Urothelium cell line (cell line): ENCODE measurements at regions not wholly inside any gene's neighbourhood (a gene's known extent, or its start where the extent isn't known, plus 50 kb on each side); places are given as distances from the start of the nearest gene placed in this dataset.

Experiments used
- DNase-seq: peaks from one replicate; pipeline ENCODE4 v3.0.0; 2011; ENCODE audit warnings: low spot score, mixed read lengths
- FAIRE-seq: peaks from 2 replicates; lab custom pipeline; 2011; peaks lifted over from hg19 to GRCh38; lab: Jason Lieb, UNC

DNA sequence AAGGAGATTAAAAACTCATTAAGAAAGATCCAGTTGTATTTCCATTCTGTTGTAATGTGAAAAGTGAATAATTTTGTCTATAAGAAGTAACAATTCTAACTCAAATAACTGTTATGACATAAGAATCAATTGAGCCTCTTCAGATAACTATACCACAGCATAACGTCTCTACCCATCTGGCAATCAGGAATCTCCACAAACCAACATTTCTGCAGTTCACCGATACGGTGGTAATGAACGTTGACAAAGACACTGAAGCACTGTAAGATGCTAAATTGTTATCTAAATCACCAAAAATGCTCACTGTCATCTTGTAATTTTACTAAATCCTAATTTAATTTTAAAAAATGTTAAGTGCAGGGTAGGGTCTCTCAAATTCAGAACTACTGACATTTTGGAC, 130.9 kb upstream of the USP15 start:
- FAIRE-seq: no peak

DNA sequence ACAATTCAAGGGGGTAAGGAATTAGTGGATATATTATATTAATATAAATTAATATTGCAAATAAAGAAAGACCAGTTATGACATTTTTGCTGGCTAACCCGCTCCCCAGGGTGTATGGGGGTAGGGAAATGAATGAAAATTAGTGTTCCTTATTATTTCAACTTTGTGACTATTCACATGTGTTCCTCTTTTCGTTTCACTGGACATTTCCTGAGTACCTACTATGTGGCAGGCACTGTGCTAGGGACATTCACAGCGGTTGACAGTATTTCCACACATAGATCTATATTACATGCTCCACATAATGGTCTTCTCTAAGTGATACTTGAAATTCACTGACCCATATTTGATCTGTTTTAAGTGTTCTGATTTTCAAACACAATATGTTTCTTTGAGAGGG, 129.8 kb upstream of the USP15 start:
- FAIRE-seq (no peak), DNase-seq (no peak)

More for the DNA sequence above, 130.9 kb upstream of the USP15 start:
- no peak for DNase-seq

DNA sequence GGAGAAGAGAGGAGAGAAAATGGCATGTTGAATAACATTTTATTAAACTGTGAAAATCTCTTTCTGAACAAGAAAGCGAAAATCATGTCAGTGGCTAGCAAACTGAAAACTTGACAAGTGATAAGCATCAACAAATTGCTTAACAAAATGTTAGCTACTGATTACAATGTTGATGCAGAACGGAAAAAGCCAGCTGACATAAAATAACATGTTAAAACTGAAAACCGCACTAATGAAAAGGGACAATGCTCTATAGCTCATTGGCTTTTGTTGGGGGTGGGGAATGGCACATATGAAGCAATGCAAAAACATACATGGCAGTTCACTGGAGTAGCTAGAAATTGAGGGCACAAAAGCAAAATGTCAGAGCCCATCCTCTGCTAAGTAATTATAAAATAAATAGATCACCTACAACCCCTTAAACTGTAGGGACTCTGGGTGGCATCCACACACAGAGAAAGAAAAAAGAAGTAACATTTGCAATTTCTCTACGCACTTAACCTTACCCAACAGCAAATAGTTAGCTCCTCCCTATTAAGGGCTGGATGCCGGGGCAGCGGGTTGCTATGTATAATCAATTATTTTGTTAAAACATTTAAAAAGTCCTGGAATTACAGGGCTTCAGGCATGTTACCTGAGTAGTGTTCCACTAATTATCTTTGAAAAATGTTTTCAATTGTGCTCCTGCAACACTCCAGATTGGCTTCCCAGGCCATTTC, 129.2 kb upstream of the USP15 start:
- FAIRE-seq (no peak), DNase-seq (no peak)

DNA sequence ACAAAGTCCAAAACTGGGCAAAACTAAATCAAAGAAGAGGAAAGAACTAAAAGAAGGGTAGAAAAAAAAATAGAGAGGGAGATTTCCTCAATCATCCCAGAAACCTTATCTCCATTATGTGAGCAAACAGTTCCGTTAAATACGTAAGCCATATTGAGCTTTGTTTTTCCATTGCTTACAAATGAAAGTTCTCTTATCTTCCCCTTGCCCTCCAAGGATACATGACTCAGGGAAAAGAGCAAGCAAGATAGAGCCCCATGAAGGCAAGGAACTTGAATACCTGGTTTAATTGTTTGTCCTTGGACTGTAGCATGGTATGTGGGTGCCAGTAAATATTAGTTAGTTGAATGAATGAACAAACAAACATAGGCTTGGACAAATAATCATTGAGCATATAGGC, 126.8 kb upstream of the USP15 start:
- FAIRE-seq (no peak), DNase-seq (no peak)

DNA sequence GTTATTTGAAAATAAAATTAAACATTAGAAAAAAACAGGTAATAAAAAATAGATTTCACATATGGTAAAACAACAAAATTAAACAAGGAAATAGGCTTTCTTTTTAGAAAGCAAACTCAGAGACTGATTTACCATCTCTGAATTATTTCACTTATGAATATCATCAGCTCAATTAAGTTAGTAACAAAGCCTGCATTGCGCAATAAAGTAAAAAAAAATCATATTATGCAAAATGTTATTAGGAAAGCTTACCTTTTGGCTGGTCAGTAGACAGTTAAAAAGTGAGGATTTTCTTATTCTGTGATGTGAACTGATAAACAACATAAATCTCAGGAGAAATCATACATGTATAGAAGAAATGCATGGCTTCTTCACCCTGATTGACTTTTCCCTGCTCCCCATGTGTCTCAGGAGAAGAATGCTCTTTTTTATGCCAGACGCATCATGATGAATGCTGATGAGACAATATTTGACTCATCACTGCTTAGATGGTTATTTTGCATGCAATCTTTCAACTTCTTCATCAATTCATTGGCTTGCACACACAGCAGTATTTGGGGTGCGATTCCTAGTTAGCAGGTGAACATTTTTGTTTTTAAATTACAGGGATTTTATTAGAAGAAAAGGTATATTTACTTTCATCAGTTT, 124.5 kb upstream of the USP15 start:
- DNase-seq (no peak), FAIRE-seq (no peak)

DNA sequence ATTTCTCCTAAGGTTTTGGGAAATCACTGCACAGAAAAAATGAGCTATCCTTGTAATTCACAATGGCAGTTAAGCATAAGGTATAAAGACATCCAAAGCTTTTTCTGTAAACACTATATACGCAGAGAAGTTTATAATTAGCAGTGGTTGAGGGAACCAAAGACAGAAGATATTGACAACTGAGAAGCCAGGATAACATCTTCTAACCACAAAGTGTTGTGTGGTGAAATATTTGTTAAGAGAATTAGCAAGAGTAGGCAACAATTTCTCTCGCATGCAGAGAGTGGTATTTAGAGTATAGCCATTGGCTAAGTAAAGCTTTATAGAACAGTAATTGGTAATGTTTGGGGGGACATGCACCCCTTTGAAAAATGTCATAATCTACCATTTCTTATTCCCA, 123.7 kb upstream of the USP15 start:
- DNase-seq (no peak), FAIRE-seq (no peak)

DNA sequence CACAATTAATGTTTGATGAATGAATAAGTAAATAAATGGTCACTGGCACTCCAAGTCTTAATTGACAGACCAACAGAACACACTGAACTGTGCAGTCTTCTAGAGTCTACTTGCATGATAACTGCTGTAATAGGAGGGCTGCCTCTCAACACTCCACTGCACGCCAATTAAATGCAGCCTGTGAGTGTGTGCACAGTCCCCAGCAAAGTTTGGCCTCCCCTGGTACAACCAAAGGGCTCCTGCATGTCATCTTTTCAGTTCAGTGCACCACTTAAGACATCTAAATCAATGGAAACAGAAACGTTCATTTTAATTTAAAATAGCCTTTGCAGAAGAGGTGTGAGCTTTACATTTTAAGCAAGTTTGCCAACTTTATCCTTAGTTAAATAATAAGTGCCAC, 121.7 kb upstream of the USP15 start:
- DNase-seq (no peak), FAIRE-seq (no peak)

DNA sequence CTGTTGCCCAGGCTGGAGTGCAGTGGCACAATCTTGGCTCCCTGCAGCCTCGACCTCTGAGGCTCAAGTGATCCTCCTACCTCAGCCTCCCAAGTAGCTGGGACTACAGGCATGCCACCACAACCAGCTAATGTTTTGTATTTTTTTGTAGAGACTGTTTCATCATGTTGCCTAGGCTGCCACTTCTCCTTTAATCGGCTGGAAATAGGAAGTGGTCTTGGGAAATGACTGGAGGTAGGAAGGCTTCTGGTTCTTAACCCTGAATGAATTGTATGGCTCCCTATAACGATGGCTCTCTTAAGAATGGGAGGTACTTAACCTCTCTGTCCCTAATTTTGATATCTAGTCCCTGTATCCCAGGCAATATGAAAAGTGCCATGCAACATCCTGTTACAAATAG, 113.9 kb upstream of the USP15 start:
- FAIRE-seq (no peak), DNase-seq (no peak)

DNA sequence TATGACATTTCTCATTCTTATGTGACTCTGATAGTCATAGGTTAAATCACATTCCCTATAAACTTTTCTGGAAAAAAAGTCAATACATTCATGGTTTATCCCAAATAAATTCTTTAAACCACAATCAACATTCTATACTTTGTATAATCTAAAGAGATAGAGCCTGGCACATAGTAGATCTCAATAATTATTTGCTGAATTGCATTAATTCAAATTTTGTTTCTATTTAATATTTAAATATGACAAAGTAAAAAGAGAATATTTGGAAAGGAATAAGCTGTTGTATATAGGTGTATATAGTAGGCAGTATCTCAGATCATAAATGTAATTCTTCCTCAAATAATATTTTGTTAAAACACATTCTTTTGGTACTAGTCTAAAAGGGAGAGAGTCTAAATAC, 102.2 kb upstream of the USP15 start:
- FAIRE-seq: no peak

DNA sequence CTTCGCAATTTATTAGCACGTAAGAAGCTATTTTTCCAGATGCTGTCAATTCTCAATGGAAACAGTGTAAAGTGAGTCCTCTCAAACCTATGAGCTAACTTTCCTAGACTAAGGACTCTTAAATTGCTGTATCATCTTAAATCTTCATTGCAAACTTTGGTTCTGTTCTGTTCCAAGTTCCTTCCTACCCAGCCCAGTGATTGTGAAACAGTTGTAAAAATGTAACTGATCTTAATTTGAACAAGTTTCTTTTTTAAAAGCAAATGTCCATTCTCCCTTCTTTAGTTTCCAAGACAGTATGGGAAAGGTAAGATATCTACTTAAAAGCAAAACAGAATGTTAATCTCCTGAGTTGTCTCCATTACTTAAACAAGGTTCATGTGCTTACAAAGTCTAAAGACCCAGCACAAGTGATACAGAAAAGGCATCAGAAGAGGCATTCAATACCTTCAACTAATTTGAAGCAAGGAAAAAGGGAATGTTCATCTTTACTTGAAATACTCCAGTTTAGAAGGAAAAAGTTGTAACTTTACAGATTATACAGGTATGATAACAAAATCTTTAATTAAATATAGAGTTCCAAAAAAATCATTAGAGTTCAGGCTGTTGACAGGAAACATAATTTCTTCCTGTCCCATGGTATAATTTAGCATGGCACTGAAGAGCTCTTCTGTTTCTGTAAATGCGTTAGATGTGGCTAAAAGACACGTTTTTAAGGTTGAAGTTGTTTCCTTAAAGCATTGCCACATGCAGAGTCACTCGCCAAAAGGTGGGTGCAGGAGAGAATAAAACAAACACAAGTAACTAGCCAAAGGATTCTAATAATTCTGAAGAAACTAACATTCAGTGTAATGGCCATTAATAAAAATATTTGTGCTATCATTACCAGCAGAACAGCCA, 101.5 kb upstream of the USP15 start:
- DNase-seq: no peak
- no peak for FAIRE-seq

More for the DNA sequence above, 102.2 kb upstream of the USP15 start:
- no peak for DNase-seq

DNA sequence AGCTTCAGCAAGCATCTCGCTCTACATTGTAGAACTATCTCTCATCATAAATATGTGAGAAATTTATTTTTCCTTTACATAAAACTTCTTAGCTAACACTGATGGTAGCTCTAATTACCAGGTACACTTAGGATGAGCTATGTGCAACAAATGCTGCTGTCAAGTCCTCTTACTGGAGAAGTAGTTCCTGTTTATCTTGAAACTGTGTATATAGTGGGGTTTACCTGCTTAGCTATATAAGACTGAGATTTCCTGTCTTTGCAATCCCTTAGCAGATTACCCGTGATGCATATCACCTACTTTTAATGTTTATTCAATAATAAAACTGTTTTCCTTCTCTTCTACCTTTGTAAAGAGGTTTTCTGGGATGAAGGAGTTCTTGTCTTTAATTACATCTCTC, 98.0 kb upstream of the USP15 start:
- no peak for FAIRE-seq
- DNase-seq: no peak

DNA sequence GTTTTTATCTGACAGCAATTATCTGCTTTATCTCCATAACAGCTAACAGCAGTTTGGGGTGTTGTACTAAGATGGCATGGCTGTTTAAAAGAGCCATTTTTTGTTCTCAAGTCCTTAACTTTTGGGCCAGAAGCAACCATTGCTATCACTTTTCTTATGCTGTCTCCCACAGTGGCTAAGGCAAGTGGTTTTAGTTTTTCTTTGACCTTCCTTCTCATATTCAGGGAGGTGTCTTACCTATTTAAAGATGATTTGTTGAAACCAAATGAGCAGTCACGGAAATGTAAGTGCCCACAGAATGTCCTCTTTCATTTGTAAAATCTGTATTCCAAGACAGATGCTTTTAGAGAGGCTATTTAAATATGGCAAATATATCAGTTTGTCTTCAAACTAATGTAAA, 96.8 kb upstream of the USP15 start:
- no peak for FAIRE-seq
- no peak for DNase-seq

DNA sequence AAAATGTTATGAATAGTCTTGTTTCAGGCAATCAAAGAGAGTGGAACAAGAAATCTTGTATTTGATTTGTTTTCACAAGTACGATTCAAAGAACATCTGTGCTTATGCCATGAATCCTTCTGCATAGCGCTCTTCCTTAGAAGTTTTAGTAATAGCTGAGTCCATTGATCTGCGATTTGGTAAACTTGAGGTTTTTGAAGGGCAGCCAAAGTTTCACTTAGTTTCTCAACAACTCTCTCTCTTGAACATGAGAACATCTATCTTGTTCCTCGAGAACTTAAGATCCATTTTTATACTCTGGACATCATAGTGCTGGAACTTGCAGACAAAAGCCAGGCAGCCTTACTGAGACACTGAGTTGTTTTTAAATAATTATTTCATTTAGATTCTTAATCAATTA, 96.2 kb upstream of the USP15 start:
- DNase-seq (no peak), FAIRE-seq (no peak)

DNA sequence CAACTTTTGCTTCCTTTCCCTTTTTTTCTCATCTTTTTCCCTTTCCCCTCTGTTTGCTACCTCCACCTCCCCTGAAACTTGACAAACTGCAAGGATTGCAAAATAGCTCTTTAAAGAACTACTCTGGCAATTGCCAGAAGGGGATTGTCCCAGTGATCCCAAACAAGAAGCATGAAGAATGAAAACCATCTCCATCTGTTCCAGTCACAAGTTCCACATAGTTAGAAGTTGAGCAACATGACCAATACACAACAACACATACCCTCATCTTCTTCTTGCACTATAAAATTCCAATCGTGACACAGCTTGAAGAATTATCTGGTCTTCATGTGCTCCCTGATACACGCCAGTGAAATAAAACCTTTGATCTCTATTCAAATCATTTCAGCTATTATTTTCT, 93.7 kb upstream of the USP15 start:
- no peak for FAIRE-seq
- DNase-seq: no peak

DNA sequence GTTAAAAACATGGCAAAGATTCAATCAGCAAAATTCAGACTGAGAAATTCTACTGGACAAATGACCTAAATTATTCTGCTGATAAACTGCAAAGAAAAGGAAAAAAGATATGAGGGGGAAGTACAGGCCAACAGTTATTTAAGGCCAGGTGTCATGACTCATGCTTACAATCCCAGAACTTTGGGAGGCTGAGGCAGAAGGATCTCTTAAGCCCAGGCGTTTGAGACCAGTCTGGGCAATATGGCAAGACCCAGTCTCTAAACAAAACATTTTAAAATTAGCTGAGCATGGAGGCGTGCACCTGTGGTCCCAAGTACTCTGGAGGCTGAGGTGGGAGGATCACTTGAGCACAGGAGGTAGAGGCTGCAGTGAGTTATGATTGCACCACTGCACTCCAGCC, 91.8 kb upstream of the USP15 start:
- DNase-seq: no peak
- no peak for FAIRE-seq

DNA sequence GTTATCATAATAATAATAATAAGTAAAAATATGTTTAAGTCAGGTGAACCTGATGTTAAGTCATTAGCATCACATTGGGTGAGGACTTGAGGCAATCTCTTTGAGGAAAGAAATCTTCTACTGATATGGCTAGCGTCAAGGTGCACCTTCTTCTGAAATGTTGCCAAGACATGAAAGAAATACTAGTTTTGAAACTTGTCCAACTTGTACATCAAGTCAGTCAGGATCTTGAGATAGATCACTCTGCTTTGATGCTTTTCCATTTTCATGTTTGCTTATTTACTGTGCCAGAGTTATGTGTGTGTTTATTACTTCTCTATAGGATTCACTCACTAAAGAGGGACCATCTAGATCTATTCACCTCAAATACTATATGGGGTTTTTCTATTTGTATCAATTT, 90.0 kb upstream of the USP15 start:
- no peak for FAIRE-seq
- DNase-seq: no peak

DNA sequence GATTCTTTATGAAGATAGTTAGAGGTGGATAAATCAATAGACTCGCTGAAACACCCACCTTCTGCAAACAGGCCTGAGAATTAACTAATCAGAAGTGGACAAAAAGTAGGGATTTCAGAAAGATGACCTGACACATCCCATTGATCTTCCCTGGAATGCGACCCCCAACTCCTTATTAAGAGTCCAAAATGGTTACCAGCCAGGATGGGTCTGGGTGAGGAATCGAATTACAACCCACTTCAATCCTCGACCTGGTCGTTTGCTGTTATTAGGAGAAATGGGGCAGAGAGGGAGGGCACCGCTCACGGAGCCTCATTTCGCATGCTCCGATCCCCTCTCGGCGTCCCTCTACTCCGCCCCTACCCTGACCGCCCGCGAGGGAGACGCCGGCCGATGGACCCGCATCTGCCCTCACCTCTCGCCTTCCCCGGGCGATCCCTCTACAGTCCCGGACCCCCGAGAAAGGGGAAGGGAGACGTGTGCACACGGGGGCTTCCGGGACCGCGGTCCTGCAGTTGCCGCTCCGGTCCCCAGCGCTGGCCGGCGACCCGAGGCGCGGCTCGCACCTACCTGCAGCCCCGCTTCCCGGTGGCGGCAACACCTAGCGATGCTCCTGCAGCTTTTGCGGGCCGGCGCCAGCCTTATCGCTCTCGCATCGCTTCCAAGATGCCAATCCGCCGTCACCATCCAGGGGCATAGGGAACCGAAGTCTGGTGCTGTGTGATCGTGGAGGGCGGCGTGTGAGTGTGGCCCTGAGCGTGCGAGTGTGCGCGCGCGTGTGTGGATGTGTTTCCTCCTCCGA, 69.3 kb upstream of the USP15 start:
- FAIRE-seq: no peak
- DNase-seq: no peak

DNA sequence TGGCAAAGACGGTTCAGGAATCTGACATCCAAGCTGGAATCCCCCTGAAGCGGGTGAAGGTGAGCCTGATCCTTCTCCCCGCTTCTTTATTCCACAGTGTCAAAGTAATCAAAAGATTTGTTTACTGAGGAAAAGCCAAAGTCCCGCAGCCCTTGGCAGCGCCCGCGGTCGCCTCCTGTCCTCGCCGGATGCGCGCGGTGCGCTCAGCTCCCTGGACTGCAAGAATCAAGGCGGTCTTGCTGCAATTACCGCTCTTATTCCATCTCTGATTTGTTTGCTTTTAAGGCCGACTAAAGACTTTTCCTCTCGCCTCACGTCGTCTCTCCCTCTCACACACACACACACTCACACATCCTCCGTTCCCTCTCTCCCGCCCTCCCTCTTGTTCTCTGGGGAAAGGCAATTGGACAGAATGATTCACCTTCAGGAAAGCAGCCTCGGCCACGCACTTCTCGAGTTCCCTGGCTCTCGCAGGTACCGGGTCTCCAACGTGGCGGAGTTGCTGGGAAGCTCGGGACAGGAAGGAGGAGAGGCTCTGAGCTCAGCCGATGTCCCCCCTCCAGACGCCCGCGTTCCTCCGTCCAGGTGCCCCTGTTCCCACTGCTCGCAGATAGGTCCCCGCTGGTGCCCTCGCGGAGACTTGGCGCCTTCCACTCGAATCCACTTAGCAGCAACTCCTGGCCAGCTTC, 68.6 kb upstream of the USP15 start:
- DNase-seq (no peak), FAIRE-seq (no peak)

DNA sequence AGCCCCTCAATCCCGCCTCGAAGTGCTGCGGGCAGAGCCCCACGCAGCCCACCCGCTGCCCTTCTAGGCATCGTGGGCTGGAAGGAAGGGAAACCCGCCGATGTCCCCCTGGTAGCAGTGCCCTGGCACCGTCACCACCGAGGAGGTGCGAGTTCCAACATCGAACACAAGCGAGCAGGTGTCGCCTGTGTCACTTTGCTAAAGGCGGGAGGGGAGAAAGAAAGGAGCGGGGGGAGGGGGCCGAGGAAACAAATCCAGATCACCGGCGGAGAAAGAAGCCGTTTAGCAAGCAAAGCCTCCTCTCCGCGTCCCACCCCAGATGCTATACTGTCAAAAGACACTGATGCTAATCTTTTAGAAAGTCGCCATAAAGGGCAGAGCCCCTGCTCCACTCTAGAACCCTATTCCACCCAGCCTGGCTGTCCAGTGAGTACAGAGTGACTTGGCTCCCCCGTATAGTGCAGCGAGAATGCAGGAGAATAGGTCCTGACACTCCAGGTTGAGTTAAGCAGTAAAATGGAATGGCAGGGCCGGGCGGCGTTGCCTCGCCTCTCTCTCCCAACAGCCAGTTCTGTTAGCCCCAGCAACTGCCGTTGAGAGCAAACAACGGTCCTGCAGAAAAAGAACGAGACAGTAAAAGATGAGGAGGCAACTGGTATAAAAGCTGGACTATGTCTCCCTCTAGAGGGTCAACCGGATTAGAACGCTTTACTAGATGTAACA, 67.9 kb upstream of the USP15 start:
- FAIRE-seq: no peak

DNA sequence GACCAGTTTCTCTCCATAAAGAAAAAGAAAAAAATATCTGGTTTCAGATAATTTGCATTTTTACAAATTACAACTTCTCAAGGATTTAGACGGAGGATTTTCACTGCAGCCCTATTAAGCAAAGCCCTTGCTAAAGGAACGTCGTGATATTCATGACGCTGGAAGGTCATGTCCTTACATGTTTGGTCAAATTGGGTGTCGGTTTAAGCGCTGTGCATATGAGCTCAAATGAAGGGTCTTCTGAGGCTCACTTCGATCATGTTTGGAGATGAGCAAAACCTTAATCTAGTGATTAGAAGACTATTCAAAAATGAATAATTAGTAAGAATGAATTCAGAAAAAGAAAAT, 67.3 kb upstream of the USP15 start:
- no peak for FAIRE-seq
- no peak for DNase-seq

More for the DNA sequence above, 67.9 kb upstream of the USP15 start:
- peak; percentile 70 for DNase-seq
